SK-N-MC (cell line): ENCODE measurements at regions not wholly inside any gene's neighbourhood (a gene's known extent, or its start where the extent isn't known, plus 50 kb on each side); places are given as distances from the start of the nearest gene placed in this dataset.

Experiments used
- EZH2 ChIP-seq: fragments of 200-600 bp; sonication (generic); IDR thresholded peaks from one replicate; pipeline ENCODE4 v1.6.1; 2017; ENCODE audit warnings: antibody characterized with exemption
- FOXP2 ChIP-seq: optimal IDR thresholded peaks from 2 replicates; pipeline ENCODE3; 2011; ENCODE audit warnings: mild to moderate bottlenecking, moderate library complexity; ENCODE audit not compliant: insufficient read depth; ENCODE audit errors: extremely low read length, control extremely low read depth
- POLR2AphosphoS5 ChIP-seq: IDR thresholded peaks from 2 replicates; pipeline ENCODE4 v1.6.1; 2012; ENCODE audit warnings: mild to moderate bottlenecking, low read depth, low read length, borderline replicate concordance

DNA sequence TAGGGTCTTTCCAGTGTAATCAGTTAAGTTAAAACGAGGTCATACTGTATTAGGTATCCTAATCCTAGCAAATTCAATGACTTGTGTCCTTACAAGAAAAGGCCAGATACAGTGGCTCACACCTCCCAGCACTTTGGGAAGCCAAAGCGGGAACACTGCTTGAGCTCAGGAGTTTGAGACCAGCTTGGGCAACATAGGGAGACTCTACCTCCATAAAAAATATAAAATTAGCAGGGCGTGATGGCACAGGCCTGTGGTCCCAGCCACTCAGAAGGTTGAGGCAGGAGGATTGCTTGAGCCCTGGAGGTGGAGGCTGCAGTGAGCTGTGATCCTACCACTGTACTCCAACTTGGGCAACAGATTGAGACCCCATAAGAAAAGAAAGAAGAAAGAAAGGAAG lies 61.1 kb downstream of the CXCL12 start:
- TF ChIP-seq POLR2AphosphoS5 (no peak), FOXP2 (no peak), EZH2 (no peak)
